GM19395 (cell line): ENCODE measurements at regions not wholly inside any gene's neighbourhood (a gene's known extent, or its start where the extent isn't known, plus 50 kb on each side); places are given as distances from the start of the nearest gene placed in this dataset.
"Not testable (repeated sequence)": the region's sequence is repeated elsewhere in the genome, so short reads cannot be mapped to it uniquely, and the experiment has no call there.

ENCODE experiments used
- ATAC-seq: cut with Tn5 transposase; IDR thresholded peaks from one replicate; pipeline ENCODE4 v1.9.1; 2021; ENCODE audit warnings: mild to moderate bottlenecking, moderate library complexity; ENCODE audit not compliant: unreplicated experiment

DNA sequence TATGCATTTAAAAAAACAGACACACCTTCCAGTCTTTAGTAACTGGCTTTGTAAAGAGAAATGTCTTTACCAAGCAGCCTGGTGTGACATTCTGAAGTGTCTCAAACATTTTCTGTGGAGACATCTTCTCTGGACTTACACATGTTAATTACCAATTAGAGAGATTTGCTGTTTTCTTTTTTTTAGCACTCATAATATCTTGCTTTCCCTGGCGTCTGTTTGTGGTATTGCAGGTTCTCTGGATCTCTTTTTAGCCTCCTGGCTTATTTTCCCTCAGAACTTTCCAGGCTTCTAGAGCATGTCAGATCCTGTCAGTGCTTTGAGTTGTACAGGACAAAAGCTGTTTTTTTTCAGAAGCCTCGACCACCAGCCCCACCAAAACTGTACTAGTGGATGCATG lies 92.5 kb downstream of the MSX2 start:
- ATAC-seq = no peak

DNA sequence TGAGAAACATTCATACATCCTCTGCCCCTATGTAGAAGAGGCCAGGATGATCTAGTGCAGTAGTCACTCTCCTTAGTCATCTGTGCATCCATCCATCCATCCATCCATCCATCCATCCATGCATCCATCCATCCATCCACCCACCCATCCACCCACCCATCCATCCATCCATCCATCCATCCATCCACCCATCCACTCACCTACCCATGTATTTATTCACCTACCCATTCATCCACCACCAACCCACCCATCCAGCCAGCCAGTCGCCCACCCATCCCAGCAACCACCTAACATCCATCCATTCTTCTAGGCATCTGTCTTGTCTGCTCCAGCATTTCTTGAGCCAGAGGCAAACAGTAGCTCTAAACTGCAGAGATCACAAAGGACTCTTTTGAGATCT lies 87.1 kb downstream of the MSX2 start:
- ATAC-seq = no peak

DNA sequence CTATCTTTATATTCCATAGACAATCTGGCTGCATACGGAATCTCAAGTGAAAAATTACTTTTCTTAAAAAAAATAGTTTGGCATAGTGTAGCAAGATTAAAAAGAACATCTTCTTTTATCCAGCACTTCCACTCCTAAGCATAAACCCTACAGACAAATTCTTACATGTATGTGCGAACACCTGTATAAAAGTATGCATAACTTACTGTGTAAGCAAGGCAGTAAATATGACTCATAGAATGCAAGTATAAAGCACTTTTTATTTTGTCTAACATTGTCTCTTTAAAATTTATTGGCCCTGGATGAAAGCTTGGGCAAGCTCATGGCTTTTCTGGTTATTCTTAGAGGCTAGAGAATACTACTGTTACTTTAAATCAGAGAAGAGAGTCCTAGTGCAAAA lies 86.4 kb downstream of the MSX2 start:
- ATAC-seq = no peak

DNA sequence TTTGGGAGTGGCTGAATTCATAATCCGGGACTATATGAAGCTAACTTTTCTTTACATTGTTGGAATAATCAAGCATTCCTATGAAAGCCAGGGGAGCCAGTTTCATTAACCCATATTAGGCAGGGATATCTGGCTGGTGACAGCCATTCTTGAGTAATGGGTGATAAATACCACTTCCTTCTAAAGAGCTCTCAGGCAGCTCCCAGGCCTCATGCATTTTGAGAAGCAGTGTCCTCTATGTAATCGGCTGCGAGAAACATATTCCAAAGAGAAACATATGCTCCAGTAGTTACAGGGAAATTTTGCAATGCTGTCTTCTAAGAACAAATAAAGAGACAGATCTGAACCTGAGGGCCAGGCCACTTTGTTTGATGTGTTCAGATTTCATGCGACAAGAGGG lies 83.1 kb downstream of the MSX2 start:
- no peak for ATAC-seq

DNA sequence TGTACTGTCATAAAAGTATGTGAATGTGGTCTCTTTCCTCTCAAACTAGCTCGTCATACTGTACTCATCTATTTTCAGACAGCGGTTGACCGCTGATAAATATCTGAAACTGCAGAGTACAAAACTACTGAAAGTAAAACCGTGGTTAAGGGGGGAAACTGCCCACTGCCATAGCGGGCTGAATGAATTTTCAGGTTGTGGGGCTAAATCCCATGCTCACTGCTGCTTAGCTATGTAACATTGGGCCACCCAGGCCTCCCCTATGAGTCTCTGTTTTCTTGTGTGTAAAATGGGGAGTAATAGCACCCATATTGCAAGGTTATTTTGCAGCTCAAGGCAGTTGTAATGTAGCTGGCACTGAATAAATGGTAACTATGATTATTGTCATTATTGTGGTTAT lies 82.3 kb downstream of the MSX2 start:
- no peak for ATAC-seq

DNA sequence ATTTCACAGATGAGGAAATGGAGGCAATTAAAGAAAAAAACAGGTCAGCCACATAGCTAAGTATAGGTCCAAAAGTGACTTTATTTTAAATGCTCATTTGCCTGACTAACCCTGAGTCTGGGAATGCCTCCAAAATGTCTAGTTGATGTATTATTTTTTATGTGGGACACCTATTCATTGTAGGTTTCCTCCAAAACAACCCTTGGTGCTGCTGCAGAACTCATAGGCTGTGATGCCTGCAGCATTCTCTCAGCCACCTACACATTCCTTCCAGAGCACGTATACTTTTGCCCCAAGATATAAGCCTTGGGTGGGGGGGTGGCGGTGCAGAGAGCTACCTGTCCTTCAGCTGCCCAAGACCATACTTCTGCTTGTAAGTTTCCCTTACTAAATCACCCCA lies 77.4 kb downstream of the MSX2 start:
- ATAC-seq = no peak

DNA sequence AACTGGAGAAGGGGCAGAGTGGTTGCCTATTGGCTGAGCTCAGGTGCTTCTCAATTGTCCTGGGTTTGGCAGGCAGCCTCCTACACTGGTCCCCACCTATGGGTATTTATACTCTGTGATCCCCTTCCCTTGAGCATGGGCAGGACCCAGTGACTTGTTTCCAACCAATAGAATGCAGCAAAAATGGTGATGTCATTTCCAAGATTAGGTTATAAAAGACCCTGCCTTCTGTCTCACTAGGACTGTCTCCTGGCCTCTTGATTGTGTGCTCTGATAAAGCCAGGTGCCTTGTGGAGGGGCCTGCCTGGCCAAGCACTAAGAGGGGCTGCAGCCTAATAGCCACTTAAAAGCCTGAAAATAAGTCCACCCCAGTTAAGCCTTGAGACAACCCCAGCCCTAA lies 76.1 kb downstream of the MSX2 start:
- ATAC-seq = no peak

DNA sequence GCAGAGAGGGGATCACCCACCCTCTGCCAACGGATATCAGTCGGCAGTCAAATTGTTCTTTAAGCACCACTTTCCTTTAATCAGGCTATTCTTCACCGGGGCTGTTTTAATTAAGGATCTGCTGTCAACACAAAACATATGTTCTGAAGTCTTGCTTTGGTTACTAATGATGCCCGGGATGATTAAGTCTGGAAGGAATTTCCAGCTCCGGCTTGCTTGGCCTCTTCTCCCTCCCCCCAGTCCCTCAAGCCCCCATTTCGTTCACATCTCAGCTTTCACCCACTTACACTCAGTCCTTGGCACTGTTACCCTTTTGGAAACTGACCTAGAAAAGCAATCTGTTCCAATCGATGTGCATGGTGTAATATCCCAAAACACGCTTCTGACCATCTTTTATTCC lies 74.7 kb downstream of the MSX2 start:
- no peak for ATAC-seq

DNA sequence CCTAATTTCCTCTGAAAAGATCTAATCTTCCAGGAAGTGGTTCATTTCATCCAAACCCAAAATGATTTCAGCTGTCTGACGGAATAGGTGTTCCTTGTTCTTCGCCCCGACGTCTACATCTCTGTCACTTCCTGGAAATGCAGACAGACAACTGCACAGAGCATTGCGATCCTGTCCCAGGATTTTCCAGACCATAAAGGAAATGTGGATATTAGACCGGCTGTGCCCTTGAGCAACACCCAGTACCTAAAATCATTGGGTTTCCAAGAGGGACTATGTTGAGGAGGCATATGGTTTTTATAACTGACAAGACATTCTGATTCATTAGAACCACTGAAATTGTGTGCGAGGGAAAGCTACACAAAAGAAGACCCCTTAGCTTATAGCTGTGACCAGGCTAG lies 74.2 kb downstream of the MSX2 start:
- no peak for ATAC-seq

DNA sequence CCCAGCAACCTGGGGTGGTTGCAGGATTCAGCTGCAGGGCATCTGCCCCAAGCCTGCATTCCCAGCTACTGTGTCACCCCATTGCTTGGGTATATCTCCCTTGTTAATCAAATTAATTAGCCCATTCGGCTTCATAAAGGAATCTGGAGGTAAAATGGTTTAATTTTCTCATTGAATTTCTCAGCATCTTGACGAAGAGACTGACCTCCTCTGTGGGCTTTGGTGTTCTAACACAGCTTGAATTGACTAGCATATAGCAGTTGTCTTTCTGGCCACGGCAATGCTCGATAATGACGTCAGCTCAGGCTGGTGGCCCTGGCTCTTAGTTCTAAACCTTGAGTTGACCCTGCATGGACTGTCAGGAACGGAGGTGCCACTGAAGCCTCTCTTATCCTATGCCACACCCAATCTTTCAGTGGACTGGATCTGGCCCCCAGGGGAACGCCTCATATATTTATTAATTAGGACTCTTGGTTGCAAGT lies 72.4 kb downstream of the MSX2 start:
- no peak for ATAC-seq

DNA sequence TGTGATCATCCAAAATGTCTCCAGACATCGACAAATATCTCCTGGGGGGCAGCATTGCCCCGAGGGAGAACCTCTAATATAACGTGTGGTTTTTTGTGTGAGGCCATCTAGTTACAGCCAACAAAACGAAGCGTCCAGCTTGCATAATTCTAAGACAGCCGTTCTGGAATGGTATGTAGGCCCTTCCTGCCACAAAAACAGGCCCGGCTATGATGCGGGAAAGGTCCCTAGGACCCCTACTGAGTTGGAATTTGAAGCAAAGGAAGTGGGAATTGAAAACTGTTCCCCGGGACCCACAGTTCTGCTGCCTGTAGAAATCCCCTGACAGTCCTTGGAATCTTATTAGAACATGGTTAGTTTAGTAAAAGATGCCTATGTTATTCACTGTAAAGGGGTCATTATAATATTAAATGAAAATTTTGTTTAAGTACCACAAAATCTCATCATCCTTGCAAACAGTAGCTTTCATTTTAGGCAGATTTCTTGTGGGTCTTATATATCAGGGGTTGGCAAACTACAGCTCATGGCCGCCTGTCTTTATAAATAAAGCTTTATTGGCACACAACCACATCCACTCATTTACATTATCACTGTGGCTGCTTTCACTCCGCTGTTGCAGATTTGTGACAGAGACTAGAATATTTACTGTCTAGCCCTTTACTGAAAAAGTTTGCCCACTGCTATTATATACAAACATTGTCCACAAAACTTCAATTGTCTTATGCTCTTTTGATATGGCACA lies 70.7 kb downstream of the MSX2 start:
- ATAC-seq = no peak

DNA sequence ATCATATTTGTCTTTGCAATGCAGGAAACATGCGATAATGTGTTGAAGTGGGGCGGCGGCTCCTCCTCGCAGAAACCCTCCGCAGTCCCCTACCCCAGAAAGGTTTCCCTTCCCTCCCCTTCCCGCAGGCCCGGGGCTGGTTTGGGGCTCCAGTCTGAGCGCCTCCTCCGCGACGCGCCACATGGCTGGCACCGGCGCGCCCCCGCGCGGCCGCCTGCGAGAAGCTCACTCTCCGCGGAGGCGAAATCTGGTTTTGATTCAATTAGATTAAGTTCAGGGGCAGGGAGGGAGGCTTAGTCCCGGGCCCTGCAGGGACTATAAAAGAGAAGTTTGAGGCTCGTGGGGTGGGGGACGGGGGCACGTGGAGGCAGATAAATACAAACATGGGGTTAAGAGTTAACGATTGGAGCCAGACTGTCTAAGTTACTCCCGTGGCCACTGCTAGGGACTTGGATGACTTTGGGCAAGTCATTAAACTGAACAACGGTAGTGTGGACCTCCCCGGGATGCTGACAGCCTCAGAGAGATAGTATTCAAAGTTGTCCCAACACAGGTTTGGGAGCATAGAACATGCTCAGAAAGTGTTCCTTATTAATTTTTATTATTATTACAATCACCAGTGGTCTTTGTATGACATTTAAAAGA lies 69.4 kb downstream of the MSX2 start:
- no peak for ATAC-seq

DNA sequence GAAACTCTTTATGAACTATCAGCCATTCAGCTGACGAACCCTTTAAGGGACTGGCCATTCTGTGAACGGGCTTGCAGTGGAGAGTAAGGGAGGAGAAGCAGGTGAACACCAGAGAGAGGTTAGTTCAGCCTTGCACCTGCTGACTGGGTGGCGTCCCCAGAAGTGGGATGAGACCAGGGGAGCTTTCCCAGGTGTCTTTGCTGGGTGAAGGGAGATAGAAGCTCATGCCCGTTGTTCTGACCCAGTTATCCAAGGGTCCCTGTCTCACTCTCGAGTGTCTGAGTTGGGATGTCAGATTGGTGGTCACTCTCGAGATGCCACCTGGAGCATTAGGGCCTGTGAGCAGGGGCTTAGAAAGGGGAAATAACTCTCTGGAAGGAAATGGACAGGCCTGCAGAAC lies 68.7 kb downstream of the MSX2 start:
- no peak for ATAC-seq

DNA sequence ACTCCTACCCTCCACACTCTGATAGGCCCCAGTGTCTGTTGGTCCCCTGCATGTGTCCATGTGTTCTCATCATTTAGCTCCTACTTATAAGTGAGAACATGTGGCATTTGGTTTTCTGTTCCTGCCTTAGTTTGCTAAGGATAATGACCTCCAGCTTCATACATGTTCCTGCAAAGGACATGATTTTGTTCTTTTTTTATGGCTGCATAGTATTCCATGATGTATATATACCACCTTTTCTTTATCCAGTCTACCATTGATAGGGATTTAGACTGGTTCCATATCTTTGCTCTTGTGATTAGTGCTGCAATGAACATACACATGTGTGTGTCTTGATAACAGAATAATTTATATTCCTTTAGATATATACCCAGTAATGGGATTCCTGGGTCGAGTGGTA lies 67.9 kb downstream of the MSX2 start:
- not testable (repeated sequence) for ATAC-seq

DNA sequence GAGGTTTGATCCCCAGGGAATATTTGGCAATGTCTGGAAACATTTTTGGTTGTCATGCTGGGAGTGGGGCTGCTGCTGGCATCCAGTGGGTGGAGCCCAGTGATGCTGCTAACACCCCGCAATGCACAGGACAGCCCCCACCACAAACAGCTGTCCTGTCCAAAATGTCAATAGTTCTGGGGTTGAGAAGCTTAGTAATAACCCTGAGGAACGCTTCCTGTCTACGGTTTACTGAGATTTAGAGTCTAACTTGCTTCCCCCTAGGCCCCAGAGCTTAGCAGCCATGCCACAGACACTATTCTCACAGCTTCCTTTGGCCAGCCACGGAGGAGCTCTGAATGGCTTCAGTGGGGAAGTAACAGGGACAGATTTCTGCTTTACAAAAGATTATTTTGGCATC lies 66.5 kb downstream of the MSX2 start:
- no peak for ATAC-seq

DNA sequence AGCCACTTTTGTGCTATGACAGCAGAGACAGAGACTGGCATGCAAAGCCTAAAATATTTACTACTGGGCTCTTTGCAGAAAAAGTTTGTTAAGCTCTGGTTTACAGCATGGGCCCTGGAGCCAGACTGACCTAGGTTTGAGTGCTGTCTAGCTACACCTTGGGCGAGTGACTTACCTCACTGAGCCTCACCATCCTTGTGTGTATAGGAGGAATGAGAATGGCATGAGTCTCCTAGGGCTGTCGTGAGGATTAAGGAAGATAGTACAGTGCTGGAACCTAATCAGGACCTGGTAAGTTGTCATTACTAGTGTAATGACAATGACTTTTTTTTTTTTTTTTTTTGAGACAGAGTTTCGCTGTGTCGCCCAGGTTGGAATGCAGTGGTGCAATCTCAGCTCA lies 65.2 kb downstream of the MSX2 start:
- no peak for ATAC-seq

DNA sequence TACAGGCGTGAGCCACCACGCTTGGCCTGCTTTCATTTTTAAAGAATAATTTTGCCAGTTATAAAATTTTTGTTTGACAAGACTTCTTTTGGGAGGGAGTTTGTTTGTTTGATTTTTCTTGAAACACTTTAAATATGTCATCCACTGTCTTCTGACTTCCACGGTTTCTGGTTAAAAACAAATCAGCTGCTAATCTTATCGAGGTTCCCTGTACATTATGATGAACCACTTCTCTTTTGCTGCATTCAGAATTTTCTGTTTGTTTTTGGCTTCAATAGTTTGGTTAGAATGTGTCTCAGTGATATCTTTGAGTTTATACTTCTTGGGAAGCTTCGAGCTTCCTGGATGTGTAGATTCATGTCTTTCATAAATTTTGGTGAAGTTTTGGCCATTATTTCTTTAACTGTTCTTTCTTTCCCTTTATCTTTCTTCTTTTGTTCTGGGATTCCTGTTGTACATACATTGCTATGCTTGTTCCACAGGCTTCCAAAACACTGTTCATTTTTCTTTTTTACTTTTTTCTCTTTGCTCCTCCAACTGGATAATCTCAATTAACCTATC lies 60.8 kb downstream of the MSX2 start:
- ATAC-seq = no peak
